ENCODE measurements at regions not wholly inside any gene's neighbourhood (a gene's known extent, or its start where the extent isn't known, plus 50 kb on each side); places are given as distances from the start of the nearest gene placed in this dataset.

GRCh38 chr14:106556665-106557289 is 1030.4 kb downstream of the TMEM121 start:
- Histone ChIP-seq H3K4me3 (no peak overlapping the region), H3K27me3 (peaks cover 0 to 18% (median 0%) of the 10 kb centered on the region in 9 donors), H3K27ac (no peak overlapping the region), H3K9me3 (no peaks in the 10 kb centered on the region), H3K4me1 (no peaks in the 10 kb centered on the region), H3K36me3 (no peaks in the 10 kb centered on the region)
- intact Hi-C loops (cut with DNase I) = no loop called here
- peak in 1 of 5 donors; percentile 37 for DNase-seq
- 37 to 40% (median 39%) methylated on average over 13 of the region's 13 CpGs for whole genome bisulfite sequencing, 4 donors
- TF ChIP-seq POLR2A (IDR thresholded peaks at IDR 0.05) (no peak), CTCF (IDR thresholded peaks at IDR 0.05) (peak in 9 of 12 donors; percentile 14 to 69 (median 33))
- no peak for ATAC-seq

GRCh38 chr14:106562451-106562850 is 1036.1 kb downstream of the TMEM121 start:
- H3K27me3 ChIP-seq = peaks cover 0 to 31% (median 0%) of the 10 kb centered on the region in 9 donors

GRCh38 chr14:106564058-106564643 is 1037.8 kb downstream of the TMEM121 start:
- H3K27ac ChIP-seq = no peak overlapping the region
- 48 to 57% (median 51%) methylated on average over 14 of the region's 14 CpGs for WGBS, 4 donors
- peaks cover 0 to 21% (median 0%) of the 10 kb centered on the region in 9 donors for H3K27me3 ChIP-seq
- intact Hi-C loops (cut with DNase I) = no loop called here
- no peaks in the 10 kb centered on the region for H3K36me3 ChIP-seq
- no peak overlapping the region for H3K4me3 ChIP-seq
- TF ChIP-seq POLR2A (IDR thresholded peaks at IDR 0.05) (no peak), CTCF (IDR thresholded peaks at IDR 0.05) (peak in 6 of 12 donors; percentile 12 to 47 (median 16))
- DNase-seq (no peak), ATAC-seq (no peak)
- H3K4me1 ChIP-seq = no peaks in the 10 kb centered on the region
- H3K9me3 ChIP-seq = no peaks in the 10 kb centered on the region

More at GRCh38 chr14:106562451-106562850, 1036.1 kb downstream of the TMEM121 start:
- ATAC-seq (no peak), DNase-seq (no peak)
- Histone ChIP-seq H3K4me1 (no peaks in the 10 kb centered on the region), H3K4me3 (no peak overlapping the region), H3K27ac (no peak overlapping the region), H3K9me3 (no peaks in the 10 kb centered on the region), H3K36me3 (no peaks in the 10 kb centered on the region)
- intact Hi-C loops (cut with DNase I) = no loop called here
- TF ChIP-seq POLR2A (IDR thresholded peaks at IDR 0.05) (no peak), CTCF (IDR thresholded peaks at IDR 0.05) (no peak)
- WGBS, 4 donors = 31 to 41% (median 36%) methylated on average over 6 of the region's 6 CpGs

GRCh38 chr14:106578481-106578880 is 1052.1 kb downstream of the TMEM121 start:
- Histone ChIP-seq H3K4me3 (no peak overlapping the region), H3K4me1 (no peaks in the 10 kb centered on the region), H3K27me3 (peaks cover 0 to 50% (median 11%) of the 10 kb centered on the region in 9 donors), H3K36me3 (no peaks in the 10 kb centered on the region), H3K9me3 (no peaks in the 10 kb centered on the region), H3K27ac (no peak overlapping the region)
- 73 to 75% (median 74%) methylated on average over 11 of the region's 11 CpGs for WGBS, 4 donors
- TF ChIP-seq POLR2A (IDR thresholded peaks at IDR 0.05) = no peak
- no peak for TF ChIP-seq CTCF (IDR thresholded peaks at IDR 0.05)
- intact Hi-C loops (cut with DNase I) = no loop called here
- no peak for ATAC-seq
- DNase-seq = no peak

Data from heart left ventricle (tissue), 16 donors.